Central memory CD8-positive, alpha-beta T cell (primary cell): ENCODE measurements at regions not wholly inside any gene's neighbourhood (a gene's known extent, or its start where the extent isn't known, plus 50 kb on each side); places are given as distances from the start of the nearest gene placed in this dataset.

ENCODE experiments used
- ATAC-seq: fragments of 150-1000 bp; cut with Tn5 transposase; replicated peaks from 2 replicates; pipeline ENCODE4 v1.10.0; 2022; ENCODE audit warnings: mild to moderate bottlenecking, moderate FRiP score, moderate number of reproducible peaks; ENCODE audit not compliant: poor library complexity, severe bottlenecking; ENCODE audit errors: extremely low read depth
- DNase-seq, 2 donors: peaks; one replicate each; pipeline ENCODE4 v3.0.0; 2021; ENCODE audit warnings: low spot score in 2 of 2
- H3K27ac Mint-ChIP-seq: one replicate; pipeline ENCODE4 v1.8.0; 2022; ENCODE audit warnings: low read depth, mild to moderate bottlenecking, moderate library complexity, mixed read lengths
- H3K27me3 Mint-ChIP-seq: one replicate; pipeline ENCODE4 v1.8.0; 2022; ENCODE audit warnings: mixed read lengths
- H3K36me3 Mint-ChIP-seq: one replicate; pipeline ENCODE4 v1.8.0; 2022; ENCODE audit warnings: mild to moderate bottlenecking, moderate library complexity, mixed read lengths; ENCODE audit not compliant: insufficient read depth
- H3K4me1 Mint-ChIP-seq: one replicate; pipeline ENCODE4 v1.8.0; 2022; ENCODE audit warnings: mixed read lengths
- H3K4me3 Mint-ChIP-seq: one replicate; pipeline ENCODE4 v1.8.0; 2022; ENCODE audit warnings: mild to moderate bottlenecking, moderate library complexity, mixed read lengths
- H3K9me3 Mint-ChIP-seq: one replicate; pipeline ENCODE4 v1.8.0; 2022; ENCODE audit warnings: mixed read lengths

- ATAC-seq (no peak), DNase-seq (no peak)
- Mint-ChIP-seq H3K27ac (no peak overlapping the region), H3K4me3 (no peak overlapping the region), H3K4me1 (no peaks in the 10 kb centered on the region), H3K9me3 (no peaks in the 10 kb centered on the region), H3K36me3 (no peaks in the 10 kb centered on the region), H3K27me3 (no peaks in the 10 kb centered on the region)
These were observed 336.7 kb upstream of the KIF2A start for GRCh38 chr5:61969347-61969746.

- Mint-ChIP-seq H3K36me3 (no peaks in the 10 kb centered on the region), H3K4me1 (no peaks in the 10 kb centered on the region), H3K27ac (no peak overlapping the region), H3K4me3 (no peak overlapping the region), H3K27me3 (no peaks in the 10 kb centered on the region), H3K9me3 (no peaks in the 10 kb centered on the region)
- no peak for ATAC-seq
- DNase-seq, result no peak
These were observed 336.3 kb upstream of the KIF2A start for GRCh38 chr5:61969755-61970154.

- ATAC-seq (no peak), DNase-seq (no peak)
- Mint-ChIP-seq H3K4me3 (no peak overlapping the region), H3K27ac (no peak overlapping the region), H3K27me3 (no peaks in the 10 kb centered on the region), H3K36me3 (no peaks in the 10 kb centered on the region), H3K9me3 (no peaks in the 10 kb centered on the region), H3K4me1 (no peaks in the 10 kb centered on the region)
These were observed 335.8 kb upstream of the KIF2A start for GRCh38 chr5:61970218-61970617.

- H3K27ac Mint-ChIP-seq, result no peak overlapping the region
- H3K4me3 Mint-ChIP-seq, result no peak overlapping the region
- H3K36me3 Mint-ChIP-seq, result no peaks in the 10 kb centered on the region
- DNase-seq (no peak), ATAC-seq (no peak)
- H3K9me3 Mint-ChIP-seq, result no peaks in the 10 kb centered on the region
- H3K4me1 Mint-ChIP-seq, result no peaks in the 10 kb centered on the region
- no peaks in the 10 kb centered on the region for H3K27me3 Mint-ChIP-seq
These were observed 331.3 kb upstream of the KIF2A start for GRCh38 chr5:61974680-61975079.

- no peaks in the 10 kb centered on the region for H3K36me3 Mint-ChIP-seq
These were observed 324.1 kb upstream of the KIF2A start for GRCh38 chr5:61981886-61982285.

GRCh38 chr5:61991430-61991829, 314.6 kb upstream of the KIF2A start:
- no peak for DNase-seq
- ATAC-seq, result no peak
- no peak overlapping the region for H3K4me3 Mint-ChIP-seq
- H3K4me1 Mint-ChIP-seq, result no peaks in the 10 kb centered on the region
- no peaks in the 10 kb centered on the region for H3K27me3 Mint-ChIP-seq
- no peak overlapping the region for H3K27ac Mint-ChIP-seq
- H3K9me3 Mint-ChIP-seq, result peaks cover 5% of the 10 kb centered on the region
- no peaks in the 10 kb centered on the region for H3K36me3 Mint-ChIP-seq

More at GRCh38 chr5:61981886-61982285, 324.1 kb upstream of the KIF2A start:
- no peak overlapping the region for H3K27ac Mint-ChIP-seq
- H3K4me3 Mint-ChIP-seq, result no peak overlapping the region
- peaks cover 16% of the 10 kb centered on the region for H3K9me3 Mint-ChIP-seq
- ATAC-seq (no peak), DNase-seq (no peak)
- H3K4me1 Mint-ChIP-seq, result no peaks in the 10 kb centered on the region
- peaks cover 23% of the 10 kb centered on the region for H3K27me3 Mint-ChIP-seq

- peaks cover 5% of the 10 kb centered on the region for H3K9me3 Mint-ChIP-seq
- ATAC-seq (no peak), DNase-seq (no peak)
- H3K4me3 Mint-ChIP-seq, result no peak overlapping the region
- no peaks in the 10 kb centered on the region for H3K27me3 Mint-ChIP-seq
- H3K27ac Mint-ChIP-seq, result no peak overlapping the region
- no peaks in the 10 kb centered on the region for H3K36me3 Mint-ChIP-seq
- no peaks in the 10 kb centered on the region for H3K4me1 Mint-ChIP-seq
These were observed 314.1 kb upstream of the KIF2A start for GRCh38 chr5:61991866-61992265.

- no peak for ATAC-seq
- H3K27ac Mint-ChIP-seq, result no peak overlapping the region
- H3K27me3 Mint-ChIP-seq, result no peaks in the 10 kb centered on the region
- H3K4me3 Mint-ChIP-seq, result no peak overlapping the region
- peaks cover 5% of the 10 kb centered on the region for H3K9me3 Mint-ChIP-seq
- no peaks in the 10 kb centered on the region for H3K4me1 Mint-ChIP-seq
- no peaks in the 10 kb centered on the region for H3K36me3 Mint-ChIP-seq
- no peak for DNase-seq
These were observed 312.6 kb upstream of the KIF2A start for GRCh38 chr5:61993295-61993927.

- Mint-ChIP-seq H3K36me3 (no peaks in the 10 kb centered on the region), H3K4me3 (no peak overlapping the region), H3K27me3 (no peaks in the 10 kb centered on the region), H3K9me3 (peaks cover 5% of the 10 kb centered on the region), H3K4me1 (no peaks in the 10 kb centered on the region), H3K27ac (no peak overlapping the region)
- no peak for ATAC-seq
- DNase-seq, result no peak
These were observed 311.8 kb upstream of the KIF2A start for GRCh38 chr5:61994171-61994570.

GRCh38 chr5:61995486-61995885, 310.5 kb upstream of the KIF2A start:
- Mint-ChIP-seq H3K4me1 (no peaks in the 10 kb centered on the region), H3K27ac (no peak overlapping the region), H3K36me3 (no peaks in the 10 kb centered on the region), H3K4me3 (no peak overlapping the region), H3K9me3 (no peaks in the 10 kb centered on the region), H3K27me3 (no peaks in the 10 kb centered on the region)
- ATAC-seq (no peak), DNase-seq (no peak)

- Mint-ChIP-seq H3K36me3 (no peaks in the 10 kb centered on the region), H3K27me3 (no peaks in the 10 kb centered on the region), H3K27ac (no peak overlapping the region), H3K4me3 (no peak overlapping the region), H3K4me1 (no peaks in the 10 kb centered on the region), H3K9me3 (no peaks in the 10 kb centered on the region)
- no peak for ATAC-seq
- DNase-seq, result no peak
These were observed 306.6 kb upstream of the KIF2A start for GRCh38 chr5:61999371-61999770.

GRCh38 chr5:62000646-62001045, 305.4 kb upstream of the KIF2A start:
- no peaks in the 10 kb centered on the region for H3K27me3 Mint-ChIP-seq
- H3K36me3 Mint-ChIP-seq, result no peaks in the 10 kb centered on the region
- H3K9me3 Mint-ChIP-seq, result no peaks in the 10 kb centered on the region
- H3K4me3 Mint-ChIP-seq, result no peak overlapping the region
- H3K4me1 Mint-ChIP-seq, result no peaks in the 10 kb centered on the region
- no peak for ATAC-seq
- no peak for DNase-seq
- no peak overlapping the region for H3K27ac Mint-ChIP-seq

GRCh38 chr5:62001640-62002039, 304.4 kb upstream of the KIF2A start:
- H3K27me3 Mint-ChIP-seq, result no peaks in the 10 kb centered on the region
- DNase-seq (no peak), ATAC-seq (no peak)
- H3K27ac Mint-ChIP-seq, result no peak overlapping the region
- no peak overlapping the region for H3K4me3 Mint-ChIP-seq
- no peaks in the 10 kb centered on the region for H3K4me1 Mint-ChIP-seq
- H3K36me3 Mint-ChIP-seq, result no peaks in the 10 kb centered on the region
- no peaks in the 10 kb centered on the region for H3K9me3 Mint-ChIP-seq

GRCh38 chr5:62002436-62002835, 303.6 kb upstream of the KIF2A start:
- ATAC-seq, result no peak
- peaks cover 7% of the 10 kb centered on the region for H3K27me3 Mint-ChIP-seq
- H3K36me3 Mint-ChIP-seq, result no peaks in the 10 kb centered on the region
- no peaks in the 10 kb centered on the region for H3K4me1 Mint-ChIP-seq
- H3K4me3 Mint-ChIP-seq, result no peak overlapping the region
- H3K9me3 Mint-ChIP-seq, result peaks cover 5% of the 10 kb centered on the region
- DNase-seq, result no peak
- H3K27ac Mint-ChIP-seq, result no peak overlapping the region
